ENCODE measurements at regions not wholly inside any gene's neighbourhood (a gene's known extent, or its start where the extent isn't known, plus 50 kb on each side); places are given as distances from the start of the nearest gene placed in this dataset.

- peaks cover 4% of the 10 kb centered on the region for H3K27me3 Mint-ChIP-seq
- CTCF ChIA-PET = no interaction called here
- H3K27ac Mint-ChIP-seq = no peak overlapping the region
These were observed 222.4 kb downstream of the CD83 start for GRCh38 chr6:14339711-14340584.

GRCh38 chr6:14344486-14344885 is 226.9 kb downstream of the CD83 start:
- no peak overlapping the region for H3K4me3 Mint-ChIP-seq
- H3K9me3 Mint-ChIP-seq = no peaks in the 10 kb centered on the region
- H3K27me3 Mint-ChIP-seq = peaks cover 7% of the 10 kb centered on the region
- DNase-seq = no peak
- CTCF ChIA-PET = no interaction called here
- H3K4me1 Mint-ChIP-seq = no peaks in the 10 kb centered on the region
- no peak overlapping the region for H3K27ac Mint-ChIP-seq
- H3K36me3 Mint-ChIP-seq = no peaks in the 10 kb centered on the region

More at GRCh38 chr6:14339711-14340584, 222.4 kb downstream of the CD83 start:
- no peak for DNase-seq
- no peaks in the 10 kb centered on the region for H3K36me3 Mint-ChIP-seq
- H3K4me1 Mint-ChIP-seq = no peaks in the 10 kb centered on the region
- H3K4me3 Mint-ChIP-seq = no peak overlapping the region
- H3K9me3 Mint-ChIP-seq = peaks cover 3% of the 10 kb centered on the region

GRCh38 chr6:14348389-14348788 is 230.8 kb downstream of the CD83 start:
- Mint-ChIP-seq H3K9me3 (peaks cover 9% of the 10 kb centered on the region), H3K27me3 (peaks cover 3% of the 10 kb centered on the region), H3K4me3 (no peak overlapping the region), H3K36me3 (no peaks in the 10 kb centered on the region), H3K4me1 (no peaks in the 10 kb centered on the region), H3K27ac (no peak overlapping the region)
- no peak for DNase-seq
- CTCF ChIA-PET = no interaction called here

GRCh38 chr6:14349507-14349906 is 231.9 kb downstream of the CD83 start:
- CTCF ChIA-PET = no interaction called here
- H3K27me3 Mint-ChIP-seq = peaks cover 3% of the 10 kb centered on the region
- no peaks in the 10 kb centered on the region for H3K36me3 Mint-ChIP-seq
- H3K4me1 Mint-ChIP-seq = no peaks in the 10 kb centered on the region
- peaks cover 9% of the 10 kb centered on the region for H3K9me3 Mint-ChIP-seq
- DNase-seq = no peak
- H3K4me3 Mint-ChIP-seq = no peak overlapping the region
- H3K27ac Mint-ChIP-seq = no peak overlapping the region

- DNase-seq = no peak
- Mint-ChIP-seq H3K9me3 (peaks cover 9% of the 10 kb centered on the region), H3K27ac (no peak overlapping the region), H3K4me1 (peaks cover 2% of the 10 kb centered on the region), H3K27me3 (peaks cover 3% of the 10 kb centered on the region), H3K36me3 (no peaks in the 10 kb centered on the region), H3K4me3 (no peak overlapping the region)
- CTCF ChIA-PET = no interaction called here
These were observed 232.6 kb downstream of the CD83 start for GRCh38 chr6:14350210-14350609.

- DNase-seq = no peak
- CTCF ChIA-PET = no interaction called here
- Mint-ChIP-seq H3K4me1 (peaks cover 2% of the 10 kb centered on the region), H3K4me3 (no peak overlapping the region), H3K27me3 (no peaks in the 10 kb centered on the region), H3K36me3 (no peaks in the 10 kb centered on the region), H3K27ac (no peak overlapping the region), H3K9me3 (peaks cover 9% of the 10 kb centered on the region)
These were observed 235.7 kb downstream of the CD83 start for GRCh38 chr6:14353281-14353680.

GRCh38 chr6:14353798-14354197 is 236.2 kb downstream of the CD83 start:
- DNase-seq = no peak
- no peak overlapping the region for H3K27ac Mint-ChIP-seq
- H3K4me1 Mint-ChIP-seq = peaks cover 2% of the 10 kb centered on the region
- CTCF ChIA-PET = no interaction called here
- H3K9me3 Mint-ChIP-seq = peaks cover 9% of the 10 kb centered on the region
- no peak overlapping the region for H3K4me3 Mint-ChIP-seq
- H3K36me3 Mint-ChIP-seq = no peaks in the 10 kb centered on the region
- H3K27me3 Mint-ChIP-seq = no peaks in the 10 kb centered on the region

- H3K27me3 Mint-ChIP-seq = no peaks in the 10 kb centered on the region
- peaks cover 9% of the 10 kb centered on the region for H3K9me3 Mint-ChIP-seq
- H3K27ac Mint-ChIP-seq = no peak overlapping the region
- no peak for DNase-seq
- H3K36me3 Mint-ChIP-seq = no peaks in the 10 kb centered on the region
- peaks cover 2% of the 10 kb centered on the region for H3K4me1 Mint-ChIP-seq
- H3K4me3 Mint-ChIP-seq = no peak overlapping the region
- CTCF ChIA-PET = no interaction called here
These were observed 237.5 kb downstream of the CD83 start for GRCh38 chr6:14354919-14355572.

GRCh38 chr6:14359438-14359837 is 241.9 kb downstream of the CD83 start:
- DNase-seq = no peak
- H3K9me3 Mint-ChIP-seq = no peaks in the 10 kb centered on the region
- H3K4me3 Mint-ChIP-seq = no peak overlapping the region
- CTCF ChIA-PET = no interaction called here
- no peaks in the 10 kb centered on the region for H3K36me3 Mint-ChIP-seq
- H3K4me1 Mint-ChIP-seq = peaks cover 2% of the 10 kb centered on the region
- H3K27me3 Mint-ChIP-seq = no peaks in the 10 kb centered on the region
- no peak overlapping the region for H3K27ac Mint-ChIP-seq

- H3K27me3 Mint-ChIP-seq = no peaks in the 10 kb centered on the region
These were observed 243.0 kb downstream of the CD83 start for GRCh38 chr6:14360565-14360964.

GRCh38 chr6:14361297-14361696 is 243.7 kb downstream of the CD83 start:
- CTCF ChIA-PET = interaction anchor here (1.7 kb wide), 1 partner anchor 23 kb away, joined by 3 read pairs; no protein-coding TSS in a partner anchor
- DNase-seq = no peak
- Mint-ChIP-seq H3K9me3 (no peaks in the 10 kb centered on the region), H3K27me3 (no peaks in the 10 kb centered on the region), H3K36me3 (no peaks in the 10 kb centered on the region), H3K27ac (no peak overlapping the region), H3K4me1 (no peaks in the 10 kb centered on the region), H3K4me3 (no peak overlapping the region)

More at GRCh38 chr6:14360565-14360964, 243.0 kb downstream of the CD83 start:
- H3K4me3 Mint-ChIP-seq = no peak overlapping the region
- H3K4me1 Mint-ChIP-seq = no peaks in the 10 kb centered on the region
- no peak overlapping the region for H3K27ac Mint-ChIP-seq
- H3K36me3 Mint-ChIP-seq = no peaks in the 10 kb centered on the region
- no peaks in the 10 kb centered on the region for H3K9me3 Mint-ChIP-seq
- no peak for DNase-seq
- CTCF ChIA-PET = interaction anchor here (1.7 kb wide), 1 partner anchor 23 kb away, joined by 3 read pairs; no protein-coding TSS in a partner anchor

- Mint-ChIP-seq H3K4me3 (no peak overlapping the region), H3K9me3 (no peaks in the 10 kb centered on the region), H3K36me3 (no peaks in the 10 kb centered on the region), H3K4me1 (no peaks in the 10 kb centered on the region), H3K27ac (no peak overlapping the region), H3K27me3 (no peaks in the 10 kb centered on the region)
- CTCF ChIA-PET = interaction anchor here (0.6 kb wide), 1 partner anchor 463 kb away, joined by 5 read pairs; no protein-coding TSS in a partner anchor
- DNase-seq = no peak
These were observed 244.5 kb downstream of the CD83 start for GRCh38 chr6:14361956-14362587.

- no peak for DNase-seq
- H3K27ac Mint-ChIP-seq = no peak overlapping the region
- H3K27me3 Mint-ChIP-seq = no peaks in the 10 kb centered on the region
- H3K36me3 Mint-ChIP-seq = no peaks in the 10 kb centered on the region
- H3K4me1 Mint-ChIP-seq = no peaks in the 10 kb centered on the region
- H3K9me3 Mint-ChIP-seq = no peaks in the 10 kb centered on the region
- CTCF ChIA-PET = no interaction called here
- H3K4me3 Mint-ChIP-seq = no peak overlapping the region
These were observed 246.8 kb downstream of the CD83 start for GRCh38 chr6:14364370-14364769.

GRCh38 chr6:14365393-14365792 is 247.8 kb downstream of the CD83 start:
- no peak overlapping the region for H3K27ac Mint-ChIP-seq
- CTCF ChIA-PET = no interaction called here
- no peak overlapping the region for H3K4me3 Mint-ChIP-seq
- no peaks in the 10 kb centered on the region for H3K36me3 Mint-ChIP-seq
- no peaks in the 10 kb centered on the region for H3K4me1 Mint-ChIP-seq
- H3K9me3 Mint-ChIP-seq = no peaks in the 10 kb centered on the region
- peaks cover 4% of the 10 kb centered on the region for H3K27me3 Mint-ChIP-seq
- DNase-seq = no peak

Data from activated naive CD4-positive, alpha-beta T cell treated with anti-CD3 and anti-CD28 coated beads, Interleukin-2, amount 10 ng/mL, durations not matched to agents 7 days and 5 days (primary cell).